Neural cell (in vitro differentiated cells): ENCODE measurements at regions not wholly inside any gene's neighbourhood (a gene's known extent, or its start where the extent isn't known, plus 50 kb on each side); places are given as distances from the start of the nearest gene placed in this dataset.

Experiments
- H2AFZ ChIP-seq: fragments of 200-600, 300-800 bp; sonication (generic), shearing (Covaris generic); 2 replicates; pipeline ENCODE4 v1.6.0; 2014; ENCODE audit warnings: low read depth, mild to moderate bottlenecking, antibody characterized with exemption, low read length, moderate library complexity
- H3F3A ChIP-seq: fragments of 200-600 bp; shearing (Covaris generic); 2 replicates; pipeline ENCODE4 v1.6.1; 2016; ENCODE audit warnings: mild to moderate bottlenecking, moderate library complexity, mixed read lengths, antibody characterized with exemption, low read length; ENCODE audit not compliant: insufficient read depth, poor library complexity, severe bottlenecking
- H3K27ac ChIP-seq: fragments of 200-600, 300-800 bp; sonication (generic), shearing (Covaris generic); 2 replicates; pipeline ENCODE4 v1.5.1; 2014; ENCODE audit warnings: mild to moderate bottlenecking, low read length, moderate library complexity
- H3K27me3 ChIP-seq: fragments of 300-800, 200-600 bp; sonication (generic), shearing (Covaris generic); 2 replicates; pipeline ENCODE4 v1.6.0; 2014; ENCODE audit warnings: mild to moderate bottlenecking, low read depth, low read length, moderate library complexity; ENCODE audit not compliant: insufficient read depth
- H3K36me3 ChIP-seq: fragments of 300-800, 200-600 bp; sonication (generic), shearing (Covaris generic); 2 replicates; pipeline ENCODE4 v1.5.1; 2014; ENCODE audit warnings: mild to moderate bottlenecking, antibody characterized with exemption, low read length, moderate library complexity; ENCODE audit not compliant: insufficient read depth
- H3K4me2 ChIP-seq: fragments of 300-800, 200-600 bp; sonication (generic), shearing (Covaris generic); 2 replicates; pipeline ENCODE4 v1.6.0; 2014; ENCODE audit warnings: mild to moderate bottlenecking, low read length
- H3K4me3 ChIP-seq: fragments of 300-800, 200-600 bp; sonication (generic), shearing (Covaris generic); 2 replicates; pipeline ENCODE4 v1.5.1; 2014; ENCODE audit warnings: mild to moderate bottlenecking, low read length, moderate library complexity
- H3K79me2 ChIP-seq: fragments of 200-600 bp; shearing (Covaris generic); replicated peaks from 2 replicates; pipeline ENCODE4 v1.6.0; 2014; ENCODE audit warnings: mild to moderate bottlenecking, low read length, moderate library complexity; ENCODE audit not compliant: insufficient read depth
- H3K9ac ChIP-seq: fragments of 300-800, 200-600 bp; sonication (generic), shearing (Covaris generic); 2 replicates; pipeline ENCODE4 v1.6.1; 2016; ENCODE audit warnings: mild to moderate bottlenecking, low read length, mixed read lengths
- H3K9me2 ChIP-seq: fragments of 200-600 bp; shearing (Covaris generic); 2 replicates; pipeline ENCODE4 v1.6.1; 2016; ENCODE audit warnings: mild to moderate bottlenecking, low read length, mixed read lengths; ENCODE audit not compliant: insufficient read depth
- H3K9me3 ChIP-seq: fragments of 200-600, 300-800 bp; sonication (generic), shearing (Covaris generic); 2 replicates; pipeline ENCODE4 v1.6.1; 2016; ENCODE audit warnings: mild to moderate bottlenecking, mixed run types, low read length, moderate library complexity, mixed read lengths
- H4K20me1 ChIP-seq: fragments of 200-600 bp; shearing (Covaris generic); 2 replicates; pipeline ENCODE4 v1.6.1; 2016; ENCODE audit warnings: mild to moderate bottlenecking, mixed run types; ENCODE audit not compliant: insufficient read depth
- EP300 ChIP-seq: fragments of 450-650 bp; conservative IDR thresholded peaks from 2 replicates; pipeline ENCODE4 v1.6.1; 2014; ENCODE audit warnings: antibody characterized with exemption, mild to moderate bottlenecking, moderate library complexity; ENCODE audit not compliant: poor library complexity, severe bottlenecking
- MXI1 ChIP-seq: fragments of 450-650 bp; conservative IDR thresholded peaks from 2 replicates; pipeline ENCODE4 v1.6.1; 2014; ENCODE audit warnings: antibody characterized with exemption, mild to moderate bottlenecking; ENCODE audit not compliant: poor library complexity, severe bottlenecking
- POLR2AphosphoS5 ChIP-seq: IDR thresholded peaks from 2 replicates; pipeline ENCODE4 v1.6.1; 2012
- RAD21 ChIP-seq: fragments of 450-650 bp; conservative IDR thresholded peaks from 2 replicates; pipeline ENCODE4 v1.6.1; 2014; ENCODE audit warnings: antibody characterized with exemption, mild to moderate bottlenecking, moderate library complexity
- SMC3 ChIP-seq: fragments of 450-650 bp; conservative IDR thresholded peaks from 2 replicates; pipeline ENCODE4 v1.6.1; 2014; ENCODE audit warnings: antibody characterized with exemption, mild to moderate bottlenecking, moderate library complexity; ENCODE audit not compliant: poor library complexity
- TAF1 ChIP-seq: IDR thresholded peaks from 2 replicates; pipeline ENCODE4 v1.6.1; 2012; ENCODE audit warnings: low read depth
- TF ChIP-seq, protein P1 (sequence below): fragments of 450-650 bp; IDR thresholded peaks from 2 replicates; pipeline ENCODE4 v1.5.1; 2014; ENCODE audit warnings: antibody characterized with exemption, mild to moderate bottlenecking, moderate library complexity; ENCODE audit not compliant: poor library complexity, severe bottlenecking
- TF ChIP-seq, protein P2 (sequence below): IDR thresholded peaks from 2 replicates; pipeline ENCODE4 v1.6.1; 2012; ENCODE audit warnings: borderline replicate concordance

DNA sequence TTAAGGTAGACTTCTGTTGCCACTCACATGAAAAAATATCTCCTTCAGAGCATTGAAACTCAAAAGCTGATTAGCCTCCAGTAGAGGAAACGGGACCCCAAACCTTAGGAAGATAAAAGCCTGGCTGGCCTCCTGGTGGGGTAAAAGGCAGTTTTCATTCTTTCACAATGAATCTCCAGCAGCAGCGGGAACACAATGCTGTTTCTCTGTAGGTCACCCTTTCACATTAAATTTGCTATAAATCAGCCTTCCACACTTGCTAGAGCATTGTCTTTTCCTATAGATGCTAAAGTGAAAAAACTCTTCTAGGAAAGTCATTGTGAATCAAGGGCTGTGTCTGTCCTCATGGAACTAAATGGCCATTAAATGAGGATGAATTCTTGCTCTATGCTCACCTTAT lies 207.3 kb upstream of the MAGEB2 start:
- no peak overlapping the region for H2AFZ ChIP-seq
- H3K4me2 ChIP-seq: no peak overlapping the region
- no peaks in the 10 kb centered on the region for H3F3A ChIP-seq
- H3K9me3 ChIP-seq: no peaks in the 10 kb centered on the region
- no peaks in the 10 kb centered on the region for H3K27me3 ChIP-seq
- H4K20me1 ChIP-seq: no peaks in the 10 kb centered on the region
- H3K9ac ChIP-seq: no peak overlapping the region
- H3K9me2 ChIP-seq: no peaks in the 10 kb centered on the region
- no peak for TF ChIP-seq EP300
- TF ChIP-seq, protein P1, sequence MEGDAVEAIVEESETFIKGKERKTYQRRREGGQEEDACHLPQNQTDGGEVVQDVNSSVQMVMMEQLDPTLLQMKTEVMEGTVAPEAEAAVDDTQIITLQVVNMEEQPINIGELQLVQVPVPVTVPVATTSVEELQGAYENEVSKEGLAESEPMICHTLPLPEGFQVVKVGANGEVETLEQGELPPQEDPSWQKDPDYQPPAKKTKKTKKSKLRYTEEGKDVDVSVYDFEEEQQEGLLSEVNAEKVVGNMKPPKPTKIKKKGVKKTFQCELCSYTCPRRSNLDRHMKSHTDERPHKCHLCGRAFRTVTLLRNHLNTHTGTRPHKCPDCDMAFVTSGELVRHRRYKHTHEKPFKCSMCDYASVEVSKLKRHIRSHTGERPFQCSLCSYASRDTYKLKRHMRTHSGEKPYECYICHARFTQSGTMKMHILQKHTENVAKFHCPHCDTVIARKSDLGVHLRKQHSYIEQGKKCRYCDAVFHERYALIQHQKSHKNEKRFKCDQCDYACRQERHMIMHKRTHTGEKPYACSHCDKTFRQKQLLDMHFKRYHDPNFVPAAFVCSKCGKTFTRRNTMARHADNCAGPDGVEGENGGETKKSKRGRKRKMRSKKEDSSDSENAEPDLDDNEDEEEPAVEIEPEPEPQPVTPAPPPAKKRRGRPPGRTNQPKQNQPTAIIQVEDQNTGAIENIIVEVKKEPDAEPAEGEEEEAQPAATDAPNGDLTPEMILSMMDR: no peak
- no peak for TF ChIP-seq TAF1
- no peak for TF ChIP-seq POLR2AphosphoS5
- H3K27ac ChIP-seq: no peak overlapping the region
- no peaks in the 10 kb centered on the region for H3K79me2 ChIP-seq
- H3K4me3 ChIP-seq: no peak overlapping the region
- no peaks in the 10 kb centered on the region for H3K36me3 ChIP-seq

GRCh38 chrX:30010471-30010870 lies 204.9 kb upstream of the MAGEB2 start:
- TF ChIP-seq TAF1 (no peak), RAD21 (no peak), SMC3 (no peak), POLR2AphosphoS5 (no peak), EP300 (no peak), MXI1 (no peak)
- TF ChIP-seq, protein P1: no peak
- TF ChIP-seq, protein P2, sequence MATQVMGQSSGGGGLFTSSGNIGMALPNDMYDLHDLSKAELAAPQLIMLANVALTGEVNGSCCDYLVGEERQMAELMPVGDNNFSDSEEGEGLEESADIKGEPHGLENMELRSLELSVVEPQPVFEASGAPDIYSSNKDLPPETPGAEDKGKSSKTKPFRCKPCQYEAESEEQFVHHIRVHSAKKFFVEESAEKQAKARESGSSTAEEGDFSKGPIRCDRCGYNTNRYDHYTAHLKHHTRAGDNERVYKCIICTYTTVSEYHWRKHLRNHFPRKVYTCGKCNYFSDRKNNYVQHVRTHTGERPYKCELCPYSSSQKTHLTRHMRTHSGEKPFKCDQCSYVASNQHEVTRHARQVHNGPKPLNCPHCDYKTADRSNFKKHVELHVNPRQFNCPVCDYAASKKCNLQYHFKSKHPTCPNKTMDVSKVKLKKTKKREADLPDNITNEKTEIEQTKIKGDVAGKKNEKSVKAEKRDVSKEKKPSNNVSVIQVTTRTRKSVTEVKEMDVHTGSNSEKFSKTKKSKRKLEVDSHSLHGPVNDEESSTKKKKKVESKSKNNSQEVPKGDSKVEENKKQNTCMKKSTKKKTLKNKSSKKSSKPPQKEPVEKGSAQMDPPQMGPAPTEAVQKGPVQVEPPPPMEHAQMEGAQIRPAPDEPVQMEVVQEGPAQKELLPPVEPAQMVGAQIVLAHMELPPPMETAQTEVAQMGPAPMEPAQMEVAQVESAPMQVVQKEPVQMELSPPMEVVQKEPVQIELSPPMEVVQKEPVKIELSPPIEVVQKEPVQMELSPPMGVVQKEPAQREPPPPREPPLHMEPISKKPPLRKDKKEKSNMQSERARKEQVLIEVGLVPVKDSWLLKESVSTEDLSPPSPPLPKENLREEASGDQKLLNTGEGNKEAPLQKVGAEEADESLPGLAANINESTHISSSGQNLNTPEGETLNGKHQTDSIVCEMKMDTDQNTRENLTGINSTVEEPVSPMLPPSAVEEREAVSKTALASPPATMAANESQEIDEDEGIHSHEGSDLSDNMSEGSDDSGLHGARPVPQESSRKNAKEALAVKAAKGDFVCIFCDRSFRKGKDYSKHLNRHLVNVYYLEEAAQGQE: no peak
- H3K27me3 ChIP-seq: no peaks in the 10 kb centered on the region
- no peak overlapping the region for H3K4me3 ChIP-seq
- H3K9ac ChIP-seq: no peak overlapping the region
- H3K9me2 ChIP-seq: no peaks in the 10 kb centered on the region
- H4K20me1 ChIP-seq: no peaks in the 10 kb centered on the region
- H2AFZ ChIP-seq: no peak overlapping the region
- H3K27ac ChIP-seq: no peak overlapping the region
- H3K36me3 ChIP-seq: no peaks in the 10 kb centered on the region
- H3K79me2 ChIP-seq: no peaks in the 10 kb centered on the region
- no peaks in the 10 kb centered on the region for H3F3A ChIP-seq
- no peak overlapping the region for H3K4me2 ChIP-seq
- no peaks in the 10 kb centered on the region for H3K9me3 ChIP-seq
